ENCODE measurements at regions not wholly inside any gene's neighbourhood (a gene's known extent, or its start where the extent isn't known, plus 50 kb on each side); places are given as distances from the start of the nearest gene placed in this dataset.
"Not testable (repeated sequence)": the region's sequence is repeated elsewhere in the genome, so short reads cannot be mapped to it uniquely, and the experiment has no call there.

DNA sequence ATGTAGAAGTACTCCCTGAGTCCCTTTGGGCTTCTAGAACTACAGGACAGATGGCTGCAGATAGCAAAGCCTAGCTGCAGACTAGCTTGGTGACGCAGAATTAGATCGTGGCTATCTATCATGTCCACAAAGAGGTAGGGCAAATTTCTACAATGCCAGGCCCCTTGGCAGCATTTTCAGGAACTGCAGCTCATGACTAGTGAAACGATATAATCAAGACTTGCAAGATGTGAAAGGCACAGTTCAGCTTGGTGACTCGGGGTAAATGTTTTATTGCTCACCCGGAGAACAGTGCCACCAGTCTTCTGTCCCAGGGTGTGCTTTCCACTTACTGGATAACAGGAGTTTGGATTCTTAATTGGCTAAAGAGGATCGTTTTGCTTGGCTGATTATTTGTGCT is 108.7 kb upstream of the LY86 start:
- no peak for DNase-seq (ENCODE audit: low read depth)

GRCh38 chr6:6482256-6482655 is 106.3 kb upstream of the LY86 start:
- no peak for DNase-seq (ENCODE audit: low read depth)

- no peak for DNase-seq (ENCODE audit: low read depth)
Measured at GRCh38 chr6:6483168-6483567, 105.4 kb upstream of the LY86 start.

- no peak for DNase-seq (ENCODE audit: low read depth)
Measured at GRCh38 chr6:6483733-6484132, 104.8 kb upstream of the LY86 start.

DNA sequence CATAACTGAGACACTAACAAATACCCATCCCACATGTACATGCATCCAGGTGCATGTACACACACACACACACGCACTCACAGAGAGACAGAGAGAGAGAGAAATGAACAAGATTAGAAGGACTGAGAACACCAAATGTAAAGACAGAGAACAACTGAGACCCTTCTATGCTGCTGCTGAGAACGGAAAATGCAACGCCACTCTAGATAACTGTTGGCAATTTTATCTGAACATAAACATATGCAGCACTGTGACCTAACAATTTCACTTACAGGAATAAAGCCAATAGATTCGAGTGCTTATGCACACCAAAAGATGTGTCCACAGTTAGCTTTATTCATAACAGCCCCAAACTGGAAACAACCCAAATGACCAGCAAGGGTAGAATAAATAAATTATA is 103.8 kb upstream of the LY86 start:
- DNase-seq (ENCODE audit: low read depth): no peak

DNA sequence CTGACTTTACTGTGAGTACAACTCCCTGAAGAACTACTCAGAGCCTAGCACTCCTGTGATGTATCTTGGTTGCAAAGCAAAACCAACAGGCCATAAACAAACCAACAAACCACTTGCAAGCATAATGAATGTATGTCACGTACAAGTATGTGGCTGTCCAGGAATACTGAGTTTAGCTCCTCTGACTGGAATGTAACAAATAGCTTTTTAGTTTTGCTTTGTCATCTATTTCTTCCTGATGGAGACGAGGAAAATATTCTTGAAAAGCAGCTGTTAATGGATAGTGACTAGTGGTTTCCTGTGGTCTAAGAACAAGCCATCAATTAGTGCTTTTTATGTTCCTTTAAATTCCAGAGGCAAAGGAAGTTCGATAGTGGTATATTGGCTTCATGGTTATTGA is 101.9 kb upstream of the LY86 start:
- no peak for DNase-seq (ENCODE audit: low read depth)

DNA sequence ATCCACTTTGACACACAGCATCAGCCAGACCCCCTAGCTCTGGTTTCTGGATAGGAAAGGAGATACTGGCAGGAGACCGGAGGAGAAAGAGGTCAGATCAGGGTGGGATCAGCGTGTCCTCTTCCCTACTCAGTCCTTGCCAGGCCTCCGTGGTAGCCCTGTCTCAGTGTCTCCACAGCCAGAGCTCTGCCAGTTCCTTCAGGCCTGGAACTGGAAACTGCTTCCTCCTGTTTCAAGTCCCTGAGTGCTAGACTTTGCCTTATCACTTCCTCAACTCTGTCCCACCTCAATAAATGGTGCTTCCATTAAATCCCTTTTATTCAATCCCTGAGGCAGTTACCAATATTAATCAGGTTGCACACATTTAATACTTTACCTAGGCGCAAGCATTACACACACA is 96.8 kb upstream of the LY86 start:
- DNase-seq (ENCODE audit: low read depth): no peak

GRCh38 chr6:6492675-6493074 is 95.8 kb upstream of the LY86 start:
- no peak for DNase-seq (ENCODE audit: low read depth)

DNA sequence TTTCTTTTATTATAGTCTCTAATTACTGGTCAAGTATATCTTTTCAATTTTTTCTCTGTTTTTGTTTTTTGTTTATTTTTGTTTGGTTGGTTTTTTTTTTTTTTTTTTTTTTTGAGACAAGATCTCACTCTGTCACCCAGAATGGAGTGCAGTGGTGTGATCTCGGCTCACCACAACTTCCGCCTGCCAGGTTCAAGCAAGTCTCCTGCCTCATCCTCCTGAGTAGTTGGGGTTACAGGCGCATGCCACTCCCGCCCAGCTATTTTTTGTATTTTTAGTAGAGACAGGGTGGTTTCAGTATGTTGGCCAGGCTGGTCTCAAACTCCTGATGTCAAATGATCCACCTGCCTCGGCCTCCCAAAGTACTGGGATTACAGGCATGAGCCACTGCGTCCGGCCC is 94.4 kb upstream of the LY86 start:
- DNase-seq (ENCODE audit: low read depth): not testable (repeated sequence)

DNA sequence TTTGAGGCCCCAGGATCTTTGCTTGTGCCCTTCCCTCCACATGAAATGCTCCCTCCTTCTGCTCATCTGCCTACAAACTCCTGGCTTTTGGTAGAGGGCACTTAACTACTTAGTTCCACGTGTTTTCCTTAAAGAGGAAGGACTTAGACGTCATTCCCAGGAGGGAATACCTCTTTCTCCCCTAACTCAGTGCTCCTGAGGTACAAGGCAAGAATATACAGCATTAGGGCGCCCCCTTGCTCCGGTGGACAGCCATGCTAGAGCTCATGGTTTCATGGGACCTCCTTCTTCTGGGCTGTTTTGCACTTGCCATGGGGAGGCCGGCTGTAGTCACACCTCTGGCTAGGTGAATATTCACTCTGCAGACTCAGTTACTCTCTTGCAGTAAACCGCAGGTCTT is 93.8 kb upstream of the LY86 start:
- DNase-seq (ENCODE audit: low read depth): no peak

DNA sequence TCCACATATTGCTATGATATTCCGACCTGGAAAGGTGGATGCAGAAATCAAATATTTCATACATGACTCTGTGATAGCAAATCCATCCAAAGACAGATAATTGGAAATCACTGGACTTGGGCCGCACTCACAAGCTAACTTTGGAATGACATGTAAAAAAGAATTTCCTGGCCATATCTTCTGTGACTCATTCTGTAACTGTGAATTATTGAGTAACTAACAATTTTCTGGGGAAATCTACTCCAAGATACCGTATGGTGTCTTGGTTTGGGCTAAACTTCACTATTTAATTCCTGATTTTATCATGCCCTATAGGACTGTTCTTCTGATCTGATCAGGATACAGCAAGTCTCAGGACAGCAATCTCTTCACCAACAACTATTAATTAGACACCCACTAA is 92.7 kb upstream of the LY86 start:
- no peak for DNase-seq (ENCODE audit: low read depth)

DNA sequence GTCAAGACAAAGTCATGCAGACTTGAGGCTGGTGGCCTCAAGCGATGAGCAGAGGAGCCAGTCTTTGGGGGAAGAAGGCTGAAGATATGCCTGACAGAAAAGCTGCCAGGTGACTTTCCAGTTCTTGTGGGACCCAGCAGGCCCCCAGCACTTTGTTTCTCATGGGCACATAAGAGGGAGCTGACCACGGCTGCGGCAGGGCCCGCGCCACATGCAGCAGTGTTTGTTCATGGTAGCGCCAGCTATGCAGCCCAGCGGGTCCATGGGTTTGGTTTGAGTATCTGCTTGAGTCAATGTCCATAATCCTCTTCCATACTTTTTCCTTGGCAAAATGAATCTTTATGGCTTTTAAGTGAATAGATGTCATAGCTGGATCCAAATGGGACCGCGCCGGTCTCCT is 91.0 kb upstream of the LY86 start:
- DNase-seq (ENCODE audit: low read depth): no peak

DNA sequence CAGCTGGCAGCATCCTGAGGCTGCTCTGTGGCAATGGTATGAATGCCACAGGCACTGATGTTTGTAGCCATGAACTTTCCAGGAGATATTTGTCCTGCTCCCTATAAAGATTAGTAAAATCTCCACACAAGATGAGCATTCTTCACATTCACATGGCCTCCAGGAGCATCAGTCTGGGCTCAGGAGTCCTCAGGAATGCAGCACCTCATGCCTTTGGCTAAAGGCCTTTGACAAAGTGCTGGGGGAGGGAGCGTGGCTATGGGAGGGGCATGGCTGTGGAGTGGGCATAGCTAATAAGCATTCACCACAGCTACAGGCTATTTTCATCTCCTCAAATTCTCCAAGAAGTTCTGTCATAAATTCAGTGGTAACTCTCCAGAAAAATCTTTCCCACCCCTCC is 90.5 kb upstream of the LY86 start:
- DNase-seq (ENCODE audit: low read depth): no peak

DNA sequence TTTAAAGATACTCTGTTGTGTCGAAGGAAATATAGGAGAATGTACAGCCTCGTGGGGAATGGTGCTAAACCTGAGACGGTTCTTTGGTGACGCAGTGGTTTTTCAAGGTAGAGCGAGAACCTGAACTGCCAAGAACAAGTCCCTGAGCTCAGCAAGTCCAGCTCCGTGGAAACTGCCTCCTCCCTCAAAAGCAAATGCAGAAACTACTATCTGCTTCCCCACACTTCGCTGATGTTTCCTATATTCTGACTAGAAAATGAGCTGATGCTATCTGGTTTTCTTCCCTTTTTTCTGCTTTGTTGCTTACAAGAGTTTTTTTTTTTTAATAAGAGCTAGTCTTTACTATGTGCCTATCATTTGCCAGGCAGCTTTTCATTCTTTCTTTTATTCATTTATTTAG is 85.3 kb upstream of the LY86 start:
- no peak for DNase-seq (ENCODE audit: low read depth)

DNA sequence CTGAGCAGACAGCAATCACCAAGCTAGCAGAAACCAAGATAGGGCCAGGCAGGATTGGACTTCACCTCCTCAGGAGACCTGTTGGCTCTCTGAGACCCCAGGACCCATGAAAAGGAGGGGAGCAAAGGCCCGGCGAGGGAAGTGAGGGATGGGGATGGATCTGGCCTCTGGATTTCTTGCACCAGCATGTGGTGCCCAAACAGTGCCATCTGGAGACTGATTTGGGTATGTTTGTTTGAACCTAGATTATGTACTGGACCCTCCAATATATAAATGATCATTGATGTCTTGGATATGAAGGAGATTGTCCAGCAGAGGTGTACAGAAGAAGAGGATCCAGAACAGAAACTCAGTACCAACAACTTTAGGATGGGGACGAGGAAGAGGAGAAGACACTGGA is 83.4 kb upstream of the LY86 start:
- DNase-seq (ENCODE audit: low read depth): no peak

- no peak for DNase-seq (ENCODE audit: low read depth)
Measured at GRCh38 chr6:6508643-6509042, 79.9 kb upstream of the LY86 start.

- no peak for DNase-seq (ENCODE audit: low read depth)
Measured at GRCh38 chr6:6509284-6509683, 79.2 kb upstream of the LY86 start.

- DNase-seq (ENCODE audit: low read depth): no peak
Measured at GRCh38 chr6:6512711-6513110, 75.8 kb upstream of the LY86 start.

GRCh38 chr6:6515691-6516607 is 72.6 kb upstream of the LY86 start:
- no peak for DNase-seq (ENCODE audit: low read depth)

GRCh38 chr6:6516666-6517458 is 71.7 kb upstream of the LY86 start:
- DNase-seq (ENCODE audit: low read depth): no peak

DNA sequence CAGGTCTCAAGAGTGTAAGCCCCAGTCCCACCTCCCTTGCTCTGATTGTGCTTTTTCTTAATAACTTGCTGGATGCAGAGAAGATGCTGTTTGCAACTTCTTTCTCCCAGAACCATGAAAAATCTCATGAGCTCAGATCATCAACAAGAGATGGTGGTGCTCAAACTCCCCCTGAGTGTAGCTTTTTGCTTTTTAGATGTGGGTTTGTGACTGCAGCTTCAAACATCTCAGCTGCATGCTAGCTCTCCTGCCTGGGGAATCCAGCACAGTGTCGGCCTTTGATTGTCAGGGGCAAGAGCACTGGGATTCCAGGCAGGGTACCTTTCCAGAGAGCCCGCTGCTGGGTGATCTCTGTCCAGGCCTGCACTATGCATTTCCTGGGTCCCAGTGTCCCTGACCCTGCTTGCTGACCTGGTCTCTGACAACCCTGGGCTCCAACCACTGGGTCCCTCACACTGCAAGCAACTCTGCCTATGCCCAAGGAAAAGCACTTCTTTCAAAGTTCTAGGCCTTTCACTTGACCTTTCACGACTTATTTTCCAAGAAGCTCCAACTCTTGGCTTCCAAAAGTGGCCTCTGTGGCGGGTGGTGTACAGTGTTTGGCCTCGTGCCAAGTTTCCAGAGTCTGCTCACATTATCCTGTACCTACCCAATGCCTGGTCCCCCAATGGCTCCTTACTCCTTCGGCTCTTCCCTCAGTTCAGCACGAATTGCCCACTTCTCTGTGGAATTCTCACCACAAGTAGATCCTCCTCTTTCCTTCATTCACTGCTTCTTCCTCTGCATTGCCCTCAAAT is 69.7 kb upstream of the LY86 start:
- no peak for DNase-seq (ENCODE audit: low read depth)

GRCh38 chr6:6521961-6522482 is 66.5 kb upstream of the LY86 start:
- DNase-seq (ENCODE audit: low read depth): no peak

Measured in RPMI7951 (cell line).